RWPE1 (cell line): ENCODE measurements at regions not wholly inside any gene's neighbourhood (a gene's known extent, or its start where the extent isn't known, plus 50 kb on each side); places are given as distances from the start of the nearest gene placed in this dataset.

ENCODE experiments used
- CTCF ChIA-PET: fragments of 350-600 bp; sonication (Branson Sonifier 250); formaldehyde crosslinking; extraction: SDS; loops from one replicate; lab custom pipeline; 2021; lab: Yijun Ruan, JAX
- POLR2A ChIA-PET: fragments of 400-600 bp; formaldehyde crosslinking; extraction: SDS; loops from one replicate; lab custom pipeline; 2020; ENCODE audit warnings: antibody characterized with exemption; ENCODE audit not compliant: low non-redundant PET; lab: Yijun Ruan, JAX
- DNase-seq: peaks from one replicate; pipeline ENCODE4 v3.0.0; 2012; ENCODE audit warnings: low spot score
- H3K27ac ChIP-seq: fragments of 450-650 bp; 2 replicates; pipeline ENCODE4 v1.5.1; 2017
- CTCF ChIP-seq: fragments of 450-650 bp; conservative IDR thresholded peaks from 2 replicates; pipeline ENCODE4 v1.5.1; 2017; ENCODE audit warnings: low read depth, mild to moderate bottlenecking

GRCh38 chr1:67627906-67628305, 57.1 kb upstream of the GADD45A start:
- TF ChIP-seq CTCF = no peak
- H3K27ac ChIP-seq = no peak overlapping the region
- POLR2A ChIA-PET = no interaction called here
- no peak for DNase-seq
- CTCF ChIA-PET = no interaction called here

GRCh38 chr1:67629370-67630075, 55.5 kb upstream of the GADD45A start:
- POLR2A ChIA-PET = no interaction called here
- CTCF ChIA-PET = interaction anchor here (0.6 to 1.1 kb wide), 3 partner anchors 20 to 131 kb away, joined by 3 to 4 read pairs (median 3); no protein-coding TSS in a partner anchor
- no peak for TF ChIP-seq CTCF
- no peak for DNase-seq
- H3K27ac ChIP-seq = peak overlapping the region; percentile 48; the same call in 1 of the 2 replicates

- DNase-seq = peak; percentile 87
- no peak for TF ChIP-seq CTCF
- POLR2A ChIA-PET = no interaction called here
- CTCF ChIA-PET = interaction anchor here (0.7 kb wide), 1 partner anchor 225 kb away, joined by 5 read pairs; no protein-coding TSS in a partner anchor
- no peak overlapping the region for H3K27ac ChIP-seq
Measured at GRCh38 chr1:67630438-67631045, 54.5 kb upstream of the GADD45A start.

- H3K27ac ChIP-seq = no peak overlapping the region
- no peak for TF ChIP-seq CTCF
- ChIA-PET POLR2A (no interaction called here), CTCF (no interaction called here)
- DNase-seq = no peak
Measured at GRCh38 chr1:67632356-67632755, 52.6 kb upstream of the GADD45A start.

GRCh38 chr1:67632811-67633655, 52.0 kb upstream of the GADD45A start:
- ChIA-PET CTCF (no interaction called here), POLR2A (no interaction called here)
- TF ChIP-seq CTCF = no peak
- no peak overlapping the region for H3K27ac ChIP-seq
- DNase-seq = no peak

- POLR2A ChIA-PET = no interaction called here
- H3K27ac ChIP-seq = no peak overlapping the region
- CTCF ChIA-PET = interaction anchor here (0.6 kb wide), 1 partner anchor 10 kb away, joined by 4 read pairs; no protein-coding TSS in a partner anchor
- no peak for TF ChIP-seq CTCF
- DNase-seq = no peak
Measured at GRCh38 chr1:67634396-67634935, 50.5 kb upstream of the GADD45A start.
